HepG2 (cell line): ENCODE measurements at regions not wholly inside any gene's neighbourhood (a gene's known extent, or its start where the extent isn't known, plus 50 kb on each side); places are given as distances from the start of the nearest gene placed in this dataset.

Experiments used
- ARID2 ChIP-seq: sonication (generic); formaldehyde crosslinking; IDR thresholded peaks from 2 replicates; pipeline ENCODE4 v1.8.1; 2022; ENCODE audit warnings: mild to moderate bottlenecking, missing genetic modification reagents, borderline replicate concordance
- CEBPG ChIP-seq: IDR thresholded peaks from 2 replicates; pipeline ENCODE4 v1.6.1; 2016
- HNF1B ChIP-seq: sonication (generic); formaldehyde crosslinking; IDR thresholded peaks from 2 replicates; pipeline ENCODE4 v1.5.1; 2020; ENCODE audit warnings: mild to moderate bottlenecking, moderate library complexity, missing genetic modification reagents
- ZNF891 ChIP-seq: sonication (generic); formaldehyde crosslinking; IDR thresholded peaks from 2 replicates; pipeline ENCODE4 v1.5.0; 2020; ENCODE audit warnings: mild to moderate bottlenecking, missing genetic modification reagents
- TF ChIP-seq, protein P1 (sequence below), 2 experiments: sonication (generic) in 1 of 2; formaldehyde crosslinking in 1 of 2; IDR thresholded peaks; 2 replicates each; pipeline versions ENCODE4 v1.4.0 to v1.6.1; 2016 to 2020; ENCODE audit warnings: borderline replicate concordance in 1 of 2, low read depth in 1 of 2, mild to moderate bottlenecking in 1 of 2, missing genetic modification reagents in 1 of 2
- TF ChIP-seq, protein P2 (sequence below): sonication (generic); formaldehyde crosslinking; IDR thresholded peaks from 2 replicates; pipeline ENCODE4 v1.5.1; 2020; ENCODE audit warnings: mild to moderate bottlenecking, missing genetic modification reagents, borderline replicate concordance
- TF ChIP-seq, protein P3 (sequence below): sonication (generic); formaldehyde crosslinking; IDR thresholded peaks from 2 replicates; pipeline ENCODE4 v1.4.0; 2020; ENCODE audit warnings: missing genetic modification reagents, borderline replicate concordance
- TF ChIP-seq, protein P4 (sequence below): sonication (generic); formaldehyde crosslinking; IDR thresholded peaks from 2 replicates; pipeline ENCODE4 v1.5.0; 2020; ENCODE audit warnings: mild to moderate bottlenecking, missing genetic modification reagents, borderline replicate concordance

GRCh38 chr2:200124665-200125368, 169.4 kb downstream of the MAIP1 start (continued):
- TF ChIP-seq, protein P1, sequence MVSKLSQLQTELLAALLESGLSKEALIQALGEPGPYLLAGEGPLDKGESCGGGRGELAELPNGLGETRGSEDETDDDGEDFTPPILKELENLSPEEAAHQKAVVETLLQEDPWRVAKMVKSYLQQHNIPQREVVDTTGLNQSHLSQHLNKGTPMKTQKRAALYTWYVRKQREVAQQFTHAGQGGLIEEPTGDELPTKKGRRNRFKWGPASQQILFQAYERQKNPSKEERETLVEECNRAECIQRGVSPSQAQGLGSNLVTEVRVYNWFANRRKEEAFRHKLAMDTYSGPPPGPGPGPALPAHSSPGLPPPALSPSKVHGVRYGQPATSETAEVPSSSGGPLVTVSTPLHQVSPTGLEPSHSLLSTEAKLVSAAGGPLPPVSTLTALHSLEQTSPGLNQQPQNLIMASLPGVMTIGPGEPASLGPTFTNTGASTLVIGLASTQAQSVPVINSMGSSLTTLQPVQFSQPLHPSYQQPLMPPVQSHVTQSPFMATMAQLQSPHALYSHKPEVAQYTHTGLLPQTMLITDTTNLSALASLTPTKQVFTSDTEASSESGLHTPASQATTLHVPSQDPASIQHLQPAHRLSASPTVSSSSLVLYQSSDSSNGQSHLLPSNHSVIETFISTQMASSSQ (IDR thresholded peaks at IDR 0.05; ENCODE audit: low read depth), result peak; percentile 81
- TF ChIP-seq, protein P1 (CRISPR knock-in tag; IDR thresholded peaks at IDR 0.05; ENCODE audit: borderline replicate concordance), result peak; percentile 84; the same call in 1 of the 2 replicates
- TF ChIP-seq ZNF891 (CRISPR knock-in tag), result peak; percentile 34; the same call in 1 of the 2 replicates
- TF ChIP-seq, protein P2, sequence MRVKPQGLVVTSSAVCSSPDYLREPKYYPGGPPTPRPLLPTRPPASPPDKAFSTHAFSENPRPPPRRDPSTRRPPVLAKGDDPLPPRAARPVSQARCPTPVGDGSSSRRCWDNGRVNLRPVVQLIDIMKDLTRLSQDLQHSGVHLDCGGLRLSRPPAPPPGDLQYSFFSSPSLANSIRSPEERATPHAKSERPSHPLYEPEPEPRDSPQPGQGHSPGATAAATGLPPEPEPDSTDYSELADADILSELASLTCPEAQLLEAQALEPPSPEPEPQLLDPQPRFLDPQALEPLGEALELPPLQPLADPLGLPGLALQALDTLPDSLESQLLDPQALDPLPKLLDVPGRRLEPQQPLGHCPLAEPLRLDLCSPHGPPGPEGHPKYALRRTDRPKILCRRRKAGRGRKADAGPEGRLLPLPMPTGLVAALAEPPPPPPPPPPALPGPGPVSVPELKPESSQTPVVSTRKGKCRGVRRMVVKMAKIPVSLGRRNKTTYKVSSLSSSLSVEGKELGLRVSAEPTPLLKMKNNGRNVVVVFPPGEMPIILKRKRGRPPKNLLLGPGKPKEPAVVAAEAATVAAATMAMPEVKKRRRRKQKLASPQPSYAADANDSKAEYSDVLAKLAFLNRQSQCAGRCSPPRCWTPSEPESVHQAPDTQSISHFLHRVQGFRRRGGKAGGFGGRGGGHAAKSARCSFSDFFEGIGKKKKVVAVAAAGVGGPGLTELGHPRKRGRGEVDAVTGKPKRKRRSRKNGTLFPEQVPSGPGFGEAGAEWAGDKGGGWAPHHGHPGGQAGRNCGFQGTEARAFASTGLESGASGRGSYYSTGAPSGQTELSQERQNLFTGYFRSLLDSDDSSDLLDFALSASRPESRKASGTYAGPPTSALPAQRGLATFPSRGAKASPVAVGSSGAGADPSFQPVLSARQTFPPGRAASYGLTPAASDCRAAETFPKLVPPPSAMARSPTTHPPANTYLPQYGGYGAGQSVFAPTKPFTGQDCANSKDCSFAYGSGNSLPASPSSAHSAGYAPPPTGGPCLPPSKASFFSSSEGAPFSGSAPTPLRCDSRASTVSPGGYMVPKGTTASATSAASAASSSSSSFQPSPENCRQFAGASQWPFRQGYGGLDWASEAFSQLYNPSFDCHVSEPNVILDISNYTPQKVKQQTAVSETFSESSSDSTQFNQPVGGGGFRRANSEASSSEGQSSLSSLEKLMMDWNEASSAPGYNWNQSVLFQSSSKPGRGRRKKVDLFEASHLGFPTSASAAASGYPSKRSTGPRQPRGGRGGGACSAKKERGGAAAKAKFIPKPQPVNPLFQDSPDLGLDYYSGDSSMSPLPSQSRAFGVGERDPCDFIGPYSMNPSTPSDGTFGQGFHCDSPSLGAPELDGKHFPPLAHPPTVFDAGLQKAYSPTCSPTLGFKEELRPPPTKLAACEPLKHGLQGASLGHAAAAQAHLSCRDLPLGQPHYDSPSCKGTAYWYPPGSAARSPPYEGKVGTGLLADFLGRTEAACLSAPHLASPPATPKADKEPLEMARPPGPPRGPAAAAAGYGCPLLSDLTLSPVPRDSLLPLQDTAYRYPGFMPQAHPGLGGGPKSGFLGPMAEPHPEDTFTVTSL (CRISPR knock-in tag), result peak; percentile 69; the same call in 1 of the 2 replicates
- peak; percentile 92 for TF ChIP-seq HNF1B (CRISPR knock-in tag)
- peak; percentile 89 for TF ChIP-seq ARID2 (CRISPR knock-in tag)
- peak; percentile 72 for TF ChIP-seq CEBPG (CRISPR knock-in tag)
- TF ChIP-seq, protein P3, sequence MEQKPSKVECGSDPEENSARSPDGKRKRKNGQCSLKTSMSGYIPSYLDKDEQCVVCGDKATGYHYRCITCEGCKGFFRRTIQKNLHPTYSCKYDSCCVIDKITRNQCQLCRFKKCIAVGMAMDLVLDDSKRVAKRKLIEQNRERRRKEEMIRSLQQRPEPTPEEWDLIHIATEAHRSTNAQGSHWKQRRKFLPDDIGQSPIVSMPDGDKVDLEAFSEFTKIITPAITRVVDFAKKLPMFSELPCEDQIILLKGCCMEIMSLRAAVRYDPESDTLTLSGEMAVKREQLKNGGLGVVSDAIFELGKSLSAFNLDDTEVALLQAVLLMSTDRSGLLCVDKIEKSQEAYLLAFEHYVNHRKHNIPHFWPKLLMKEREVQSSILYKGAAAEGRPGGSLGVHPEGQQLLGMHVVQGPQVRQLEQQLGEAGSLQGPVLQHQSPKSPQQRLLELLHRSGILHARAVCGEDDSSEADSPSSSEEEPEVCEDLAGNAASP, result peak; percentile 12; the same call in 1 of the 2 replicates
- TF ChIP-seq, protein P4, sequence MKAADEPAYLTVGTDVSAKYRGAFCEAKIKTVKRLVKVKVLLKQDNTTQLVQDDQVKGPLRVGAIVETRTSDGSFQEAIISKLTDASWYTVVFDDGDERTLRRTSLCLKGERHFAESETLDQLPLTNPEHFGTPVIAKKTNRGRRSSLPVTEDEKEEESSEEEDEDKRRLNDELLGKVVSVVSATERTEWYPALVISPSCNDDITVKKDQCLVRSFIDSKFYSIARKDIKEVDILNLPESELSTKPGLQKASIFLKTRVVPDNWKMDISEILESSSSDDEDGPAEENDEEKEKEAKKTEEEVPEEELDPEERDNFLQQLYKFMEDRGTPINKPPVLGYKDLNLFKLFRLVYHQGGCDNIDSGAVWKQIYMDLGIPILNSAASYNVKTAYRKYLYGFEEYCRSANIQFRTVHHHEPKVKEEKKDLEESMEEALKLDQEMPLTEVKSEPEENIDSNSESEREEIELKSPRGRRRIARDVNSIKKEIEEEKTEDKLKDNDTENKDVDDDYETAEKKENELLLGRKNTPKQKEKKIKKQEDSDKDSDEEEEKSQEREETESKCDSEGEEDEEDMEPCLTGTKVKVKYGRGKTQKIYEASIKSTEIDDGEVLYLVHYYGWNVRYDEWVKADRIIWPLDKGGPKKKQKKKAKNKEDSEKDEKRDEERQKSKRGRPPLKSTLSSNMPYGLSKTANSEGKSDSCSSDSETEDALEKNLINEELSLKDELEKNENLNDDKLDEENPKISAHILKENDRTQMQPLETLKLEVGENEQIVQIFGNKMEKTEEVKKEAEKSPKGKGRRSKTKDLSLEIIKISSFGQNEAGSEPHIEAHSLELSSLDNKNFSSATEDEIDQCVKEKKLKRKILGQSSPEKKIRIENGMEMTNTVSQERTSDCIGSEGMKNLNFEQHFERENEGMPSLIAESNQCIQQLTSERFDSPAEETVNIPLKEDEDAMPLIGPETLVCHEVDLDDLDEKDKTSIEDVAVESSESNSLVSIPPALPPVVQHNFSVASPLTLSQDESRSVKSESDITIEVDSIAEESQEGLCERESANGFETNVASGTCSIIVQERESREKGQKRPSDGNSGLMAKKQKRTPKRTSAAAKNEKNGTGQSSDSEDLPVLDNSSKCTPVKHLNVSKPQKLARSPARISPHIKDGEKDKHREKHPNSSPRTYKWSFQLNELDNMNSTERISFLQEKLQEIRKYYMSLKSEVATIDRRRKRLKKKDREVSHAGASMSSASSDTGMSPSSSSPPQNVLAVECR, result peak; percentile 18; the same call in 1 of the 2 replicates
